Breast epithelium (tissue), 4 donors: ENCODE measurements at regions not wholly inside any gene's neighbourhood (a gene's known extent, or its start where the extent isn't known, plus 50 kb on each side); places are given as distances from the start of the nearest gene placed in this dataset.

Experiments
- DNase-seq, 2 donors: peaks; one replicate each; pipeline ENCODE4 v3.0.0-alpha.2; 2019; ENCODE audit warnings: low spot score in 2 of 2
- H3K27ac ChIP-seq, 2 donors: fragments of 200-600 bp; sonication (generic) in 1 of 2; one replicate each; pipeline ENCODE4 v1.5.1; 2016 to 2019; ENCODE audit warnings: mild to moderate bottlenecking in 1 of 2
- H3K27me3 ChIP-seq, 2 donors: fragments of 200-600 bp; sonication (generic) in 1 of 2; one replicate each; pipeline versions ENCODE4 v1.5.1 to v1.6.0; 2017 to 2019; ENCODE audit warnings: control low read depth in 1 of 2, mild to moderate bottlenecking in 1 of 2
- H3K36me3 ChIP-seq: fragments of 200-600 bp; one replicate; pipeline ENCODE4 v1.5.1; 2019
- H3K4me1 ChIP-seq, 2 donors: fragments of 200-600 bp; sonication (generic); one replicate each; pipeline ENCODE4 v1.5.1; 2016 to 2019; ENCODE audit warnings: control low read depth in 1 of 2
- H3K4me3 ChIP-seq, 3 donors: fragments of 200-600 bp; sonication (generic); 1 replicate in 2 of 3; 2 replicates in 1 of 3; pipeline ENCODE4 v1.5.1; 2016 to 2019; ENCODE audit warnings: mild to moderate bottlenecking in 3 of 3, moderate library complexity in 2 of 3
- H3K9me3 ChIP-seq, 2 donors: fragments of 200-600 bp; sonication (generic) in 1 of 2; one replicate each; pipeline ENCODE4 v1.5.1; 2016 to 2019; ENCODE audit warnings: control low read depth in 1 of 2
- CTCF ChIP-seq, 3 donors: fragments of 450-650 bp; IDR thresholded peaks; one replicate each; pipeline ENCODE4 v1.5.1; 2016 to 2017; ENCODE audit warnings: antibody characterized with exemption in 3 of 3, mild to moderate bottlenecking in 3 of 3, moderate library complexity in 3 of 3
- POLR2A ChIP-seq: fragments of 450-650 bp; IDR thresholded peaks from one replicate; pipeline ENCODE4 v1.6.1; 2016; ENCODE audit warnings: antibody characterized with exemption, mild to moderate bottlenecking, moderate library complexity
- POLR2AphosphoS5 ChIP-seq, 3 donors: sonication (generic); formaldehyde crosslinking; IDR thresholded peaks; one replicate each; pipeline ENCODE4 v1.6.1; 2017; ENCODE audit warnings: antibody characterized with exemption in 3 of 3
- intact Hi-C: fragments of 100-400 bp; cut with DNase I; formaldehyde crosslinking; loops from one replicate; pipeline ENCODE4 v1.15.1; 2023; ENCODE audit warnings: low total_unique reads

- Histone ChIP-seq H3K36me3 (no peaks in the 10 kb centered on the region), H3K27ac (no peak overlapping the region), H3K4me3 (no peak overlapping the region), H3K9me3 (no peaks in the 10 kb centered on the region), H3K27me3 (no peaks in the 10 kb centered on the region), H3K4me1 (no peaks in the 10 kb centered on the region)
- no peak for DNase-seq
- no peak for TF ChIP-seq POLR2AphosphoS5 (IDR thresholded peaks at IDR 0.05)
- TF ChIP-seq POLR2A, result no peak
- TF ChIP-seq CTCF (IDR thresholded peaks at IDR 0.05), result no peak
- intact Hi-C loops, result no loop called here
These were observed 762.0 kb downstream of the CDH8 start for GRCh38 chr16:61274211-61274610.

DNA sequence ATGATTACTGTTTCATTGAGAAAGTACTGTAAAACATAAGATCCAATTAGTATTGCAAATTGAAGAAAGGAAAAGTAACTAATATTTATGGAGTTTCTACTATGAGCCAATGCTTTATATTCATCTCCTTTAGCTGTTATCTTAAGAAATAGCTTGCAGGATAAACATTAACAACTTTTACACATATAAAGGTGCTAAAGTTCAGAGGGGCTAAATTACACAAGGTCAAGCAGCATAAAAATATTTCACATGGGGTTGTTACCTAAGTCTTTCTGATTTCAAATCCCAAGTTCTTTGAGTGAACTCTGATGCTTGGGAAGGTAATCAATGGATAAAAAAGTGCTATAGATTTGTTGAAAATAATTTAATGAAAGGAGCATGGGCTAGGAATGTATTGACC is 765.5 kb downstream of the CDH8 start:
- Histone ChIP-seq H3K9me3 (no peaks in the 10 kb centered on the region), H3K27ac (no peak overlapping the region), H3K4me3 (no peak overlapping the region), H3K4me1 (no peaks in the 10 kb centered on the region), H3K27me3 (no peaks in the 10 kb centered on the region), H3K36me3 (no peaks in the 10 kb centered on the region)
- no peak for DNase-seq
- intact Hi-C loops, result no loop called here
- TF ChIP-seq CTCF (IDR thresholded peaks at IDR 0.05), result no peak
- TF ChIP-seq POLR2A, result no peak
- no peak for TF ChIP-seq POLR2AphosphoS5 (IDR thresholded peaks at IDR 0.05)

DNA sequence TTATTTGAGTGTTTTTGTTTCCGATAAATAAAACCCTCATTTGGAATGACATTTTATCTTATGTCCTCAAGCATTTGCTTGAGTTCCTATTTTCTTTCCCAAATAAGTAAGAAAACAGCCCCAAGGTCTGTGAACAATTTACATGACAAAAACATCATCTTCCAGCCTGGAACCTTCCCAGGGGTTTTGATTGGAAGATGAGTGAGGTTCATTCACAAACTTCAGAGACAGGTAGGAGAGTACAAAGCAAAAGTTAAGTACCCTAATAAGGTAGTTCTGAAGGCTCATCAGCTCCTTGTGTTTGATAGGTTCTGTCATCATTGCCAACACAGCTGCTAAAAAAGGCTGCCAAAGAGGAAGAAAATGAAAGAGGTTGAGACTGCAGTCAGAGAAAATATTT is 772.8 kb downstream of the CDH8 start:
- Histone ChIP-seq H3K4me1 (no peaks in the 10 kb centered on the region), H3K4me3 (no peak overlapping the region), H3K27ac (no peak overlapping the region), H3K9me3 (no peaks in the 10 kb centered on the region), H3K27me3 (no peaks in the 10 kb centered on the region), H3K36me3 (no peaks in the 10 kb centered on the region)
- intact Hi-C loops, result no loop called here
- DNase-seq, result no peak
- TF ChIP-seq CTCF (IDR thresholded peaks at IDR 0.05) (no peak), POLR2A (no peak), POLR2AphosphoS5 (IDR thresholded peaks at IDR 0.05) (no peak)

- intact Hi-C loops, result no loop called here
- Histone ChIP-seq H3K27me3 (no peaks in the 10 kb centered on the region), H3K9me3 (no peaks in the 10 kb centered on the region), H3K4me1 (no peaks in the 10 kb centered on the region), H3K27ac (no peak overlapping the region), H3K4me3 (no peak overlapping the region), H3K36me3 (no peaks in the 10 kb centered on the region)
- DNase-seq, result no peak
- TF ChIP-seq POLR2A, result no peak
These were observed 774.9 kb downstream of the CDH8 start for GRCh38 chr16:61261315-61261714.

GRCh38 chr16:61246592-61246991 is 789.6 kb downstream of the CDH8 start:
- Histone ChIP-seq H3K9me3 (no peaks in the 10 kb centered on the region), H3K36me3 (no peaks in the 10 kb centered on the region), H3K4me1 (no peaks in the 10 kb centered on the region), H3K27ac (no peak overlapping the region), H3K27me3 (no peaks in the 10 kb centered on the region), H3K4me3 (no peak overlapping the region)
- TF ChIP-seq POLR2AphosphoS5 (IDR thresholded peaks at IDR 0.05) (no peak), POLR2A (no peak), CTCF (IDR thresholded peaks at IDR 0.05) (no peak)
- intact Hi-C loops, result no loop called here
- DNase-seq, result no peak

GRCh38 chr16:61243954-61244353 is 792.3 kb downstream of the CDH8 start:
- H3K36me3 ChIP-seq, result no peaks in the 10 kb centered on the region
- TF ChIP-seq CTCF (IDR thresholded peaks at IDR 0.05), result no peak
- no peak for TF ChIP-seq POLR2AphosphoS5 (IDR thresholded peaks at IDR 0.05)
- TF ChIP-seq POLR2A, result no peak
- DNase-seq, result no peak
- H3K4me3 ChIP-seq, result no peak overlapping the region
- H3K27me3 ChIP-seq, result no peaks in the 10 kb centered on the region
- no peak overlapping the region for H3K27ac ChIP-seq
- H3K9me3 ChIP-seq, result no peaks in the 10 kb centered on the region
- intact Hi-C loops, result no loop called here
- no peaks in the 10 kb centered on the region for H3K4me1 ChIP-seq
